GM12875 (cell line): ENCODE measurements at regions not wholly inside any gene's neighbourhood (a gene's known extent, or its start where the extent isn't known, plus 50 kb on each side); places are given as distances from the start of the nearest gene placed in this dataset.

ENCODE experiments used
- H3K4me3 ChIP-seq: one replicate; pipeline ENCODE4 v1.5.1; 2011; ENCODE audit warnings: low read depth, low read length, control low read depth
- CTCF ChIP-seq: IDR thresholded peaks from 2 replicates; pipeline ENCODE4 v1.5.1; 2011; ENCODE audit warnings: low read depth, mild to moderate bottlenecking, control low read depth, inconsistent platforms, low read length, moderate library complexity, borderline replicate concordance; ENCODE audit not compliant: insufficient read depth

DNA sequence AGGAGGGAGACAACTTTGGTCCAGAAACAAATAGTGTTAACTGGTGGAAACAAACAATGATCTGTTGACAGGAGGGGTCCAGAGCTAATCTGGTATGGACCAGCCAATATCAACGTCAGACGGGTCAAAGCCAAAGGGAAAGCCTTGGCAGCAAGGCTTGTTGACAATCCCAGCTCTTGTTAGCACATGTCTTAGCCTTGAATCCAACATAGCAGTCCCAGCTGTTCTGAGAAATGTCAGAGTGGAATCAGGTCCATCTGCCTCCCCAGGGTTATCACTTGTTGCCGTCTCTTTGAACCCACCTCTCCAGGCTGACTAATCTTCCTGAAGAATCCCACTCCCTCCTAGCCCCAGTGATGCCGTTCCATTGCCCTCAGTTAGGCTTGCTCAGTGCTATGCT is 404.6 kb upstream of the MCTP2 start:
- no peak for TF ChIP-seq CTCF
- no peak overlapping the region for H3K4me3 ChIP-seq

GRCh38 chr15:93826293-93826692 is 405.1 kb upstream of the MCTP2 start:
- TF ChIP-seq CTCF: no peak
- H3K4me3 ChIP-seq: no peak overlapping the region

DNA sequence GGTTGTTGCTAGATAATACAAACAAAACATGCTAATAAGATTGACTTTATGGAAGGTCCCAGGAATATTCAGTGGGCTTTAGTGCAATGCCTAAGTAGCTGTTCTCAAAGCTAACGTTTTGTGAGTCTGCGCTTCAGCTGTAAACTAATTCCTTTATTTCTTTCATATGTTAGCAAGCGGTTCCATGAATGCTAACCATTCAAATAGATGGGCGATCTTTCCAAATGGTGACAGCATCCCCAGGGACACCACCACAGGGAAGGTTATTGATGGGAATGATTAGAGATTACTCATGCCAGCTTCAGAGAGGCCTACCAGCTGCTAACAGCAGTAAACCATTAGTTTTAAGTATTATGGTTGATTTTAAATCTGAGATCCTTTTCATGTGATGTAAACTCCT is 405.7 kb upstream of the MCTP2 start:
- no peak for TF ChIP-seq CTCF

GRCh38 chr15:93823971-93824913 is 407.1 kb upstream of the MCTP2 start:
- TF ChIP-seq CTCF: no peak
- H3K4me3 ChIP-seq: no peak overlapping the region

More for the DNA sequence above, 405.7 kb upstream of the MCTP2 start:
- no peak overlapping the region for H3K4me3 ChIP-seq

GRCh38 chr15:93820566-93820965 is 410.8 kb upstream of the MCTP2 start:
- no peak for TF ChIP-seq CTCF
- no peak overlapping the region for H3K4me3 ChIP-seq

GRCh38 chr15:93819826-93820225 is 411.5 kb upstream of the MCTP2 start:
- H3K4me3 ChIP-seq: no peak overlapping the region
- no peak for TF ChIP-seq CTCF

- H3K4me3 ChIP-seq: no peak overlapping the region
- no peak for TF ChIP-seq CTCF
Observed at GRCh38 chr15:93816815-93817214, 414.5 kb upstream of the MCTP2 start.
